Thymus (tissue), 11 donors: ENCODE measurements at regions not wholly inside any gene's neighbourhood (a gene's known extent, or its start where the extent isn't known, plus 50 kb on each side); places are given as distances from the start of the nearest gene placed in this dataset.

Experiments
- DNase-seq, 9 donors: peaks; one replicate each; pipeline ENCODE4 v3.0.0-alpha.2; 2013; ENCODE audit warnings: low spot score in 9 of 9, low read depth in 6 of 9, missing footprints in 1 of 9
- H3K27ac ChIP-seq, 2 donors: one replicate each; pipeline ENCODE4 v1.5.1; 2013; ENCODE audit warnings: control low read depth in 1 of 2, low read depth in 1 of 2, low read length in 1 of 2, mild to moderate bottlenecking in 1 of 2, moderate library complexity in 1 of 2
- H3K27me3 ChIP-seq, 2 donors: one replicate each; pipeline ENCODE4 v1.5.1; 2013; ENCODE audit warnings: low read length in 1 of 2; ENCODE audit not compliant: control insufficient read depth in 2 of 2, insufficient read depth in 1 of 2
- H3K36me3 ChIP-seq, 2 donors: one replicate each; pipeline ENCODE4 v1.5.1; 2013; ENCODE audit warnings: low read length in 1 of 2, mild to moderate bottlenecking in 1 of 2, moderate library complexity in 1 of 2; ENCODE audit not compliant: control insufficient read depth in 2 of 2, insufficient read depth in 2 of 2
- H3K4me1 ChIP-seq, 2 donors: one replicate each; pipeline ENCODE4 v1.5.1; 2013; ENCODE audit warnings: low read length in 2 of 2; ENCODE audit not compliant: control insufficient read depth in 2 of 2, insufficient read depth in 2 of 2
- H3K4me3 ChIP-seq, 2 donors: one replicate each; pipeline ENCODE4 v1.5.1; 2013; ENCODE audit warnings: low read length in 2 of 2, control low read depth in 1 of 2, mild to moderate bottlenecking in 1 of 2
- H3K9me3 ChIP-seq, 2 donors: one replicate each; pipeline ENCODE4 v1.5.1; 2013; ENCODE audit warnings: low read length in 1 of 2, mild to moderate bottlenecking in 1 of 2; ENCODE audit not compliant: control insufficient read depth in 2 of 2, insufficient read depth in 1 of 2
- WGBS: extraction: QIAGEN DNeasy Blood & Tissue Kit; methylation state at CpG from one replicate; pipeline ENCODE4 v1.1.7; 2013; 5-methylcytosine and 5-hydroxymethylcytosine counted together
- donor health status: healthy.

DNA sequence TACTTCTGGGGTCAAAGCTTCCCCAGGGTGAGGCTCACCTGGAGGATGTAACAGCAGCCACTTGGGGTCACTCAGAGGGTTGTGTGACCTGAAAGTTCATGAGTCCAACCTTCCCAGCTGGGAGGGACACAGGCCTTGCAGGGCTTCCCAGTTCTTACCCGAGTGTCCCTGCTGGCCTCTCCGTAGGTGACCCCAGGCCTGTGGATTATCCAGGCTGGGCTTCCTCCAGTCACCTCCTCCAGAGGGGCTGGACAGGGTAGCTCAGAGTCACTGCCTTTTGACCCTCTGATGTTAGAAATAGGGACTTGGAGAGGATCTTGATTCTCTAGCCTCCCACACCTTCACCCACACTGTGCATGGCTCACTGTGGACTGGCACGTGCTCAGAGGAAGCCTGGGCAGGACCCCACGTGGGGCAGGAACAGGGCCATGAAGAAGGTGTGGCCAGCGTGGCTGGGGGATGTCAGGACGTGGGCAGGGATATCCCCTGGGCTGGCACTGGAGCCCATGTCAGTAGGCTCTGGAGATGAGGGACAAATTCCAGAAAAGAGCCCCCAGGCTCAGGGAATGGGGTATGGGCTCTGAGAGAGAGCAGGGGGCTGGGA, 131.8 kb downstream of the ACTL8 start:
- WGBS: 62% methylated on average over 6 of the region's 6 CpGs
- Histone ChIP-seq H3K27me3 (no peaks in the 10 kb centered on the region), H3K9me3 (no peaks in the 10 kb centered on the region), H3K4me1 (no peaks in the 10 kb centered on the region), H3K27ac (no peak overlapping the region), H3K4me3 (no peak overlapping the region), H3K36me3 (no peaks in the 10 kb centered on the region)
- DNase-seq: no peak

- no peak overlapping the region for H3K27ac ChIP-seq
- no peaks in the 10 kb centered on the region for H3K4me1 ChIP-seq
- 73% methylated on average over 17 of the region's 17 CpGs for WGBS
- DNase-seq: no peak
- no peaks in the 10 kb centered on the region for H3K9me3 ChIP-seq
- H3K4me3 ChIP-seq: no peak overlapping the region
- H3K36me3 ChIP-seq: no peaks in the 10 kb centered on the region
- H3K27me3 ChIP-seq: no peaks in the 10 kb centered on the region
These were observed 132.7 kb downstream of the ACTL8 start for GRCh38 chr1:17887661-17888371.

- Histone ChIP-seq H3K4me1 (no peaks in the 10 kb centered on the region), H3K4me3 (no peak overlapping the region), H3K36me3 (no peaks in the 10 kb centered on the region), H3K27ac (no peak overlapping the region), H3K9me3 (no peaks in the 10 kb centered on the region), H3K27me3 (no peaks in the 10 kb centered on the region)
- no peak for DNase-seq
- WGBS: 63% methylated on average over 23 of the region's 23 CpGs
These were observed 135.1 kb downstream of the ACTL8 start for GRCh38 chr1:17890056-17890814.

DNA sequence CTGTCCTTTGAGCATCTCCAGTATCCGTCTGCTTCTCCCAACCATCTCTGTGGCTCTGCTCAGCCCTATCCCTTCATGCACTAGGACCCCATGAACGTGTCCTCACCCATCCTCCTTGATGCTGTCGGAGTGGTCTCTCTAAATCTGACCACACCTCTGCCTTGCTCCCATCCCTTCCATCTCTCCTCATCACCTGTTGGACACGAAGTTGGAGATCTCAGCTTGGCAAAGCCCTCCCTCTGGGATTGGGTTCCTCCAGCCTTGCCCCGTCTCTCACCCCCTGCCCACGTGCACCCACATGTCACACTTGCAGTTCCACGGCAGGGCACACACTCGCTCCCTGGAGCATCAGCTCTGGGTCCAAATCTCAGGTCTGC, 135.7 kb downstream of the ACTL8 start:
- no peak overlapping the region for H3K4me3 ChIP-seq
- H3K27me3 ChIP-seq: no peaks in the 10 kb centered on the region
- H3K27ac ChIP-seq: no peak overlapping the region
- H3K4me1 ChIP-seq: no peaks in the 10 kb centered on the region
- H3K36me3 ChIP-seq: no peaks in the 10 kb centered on the region
- WGBS: 83% methylated on average over 8 of the region's 8 CpGs
- DNase-seq: no peak
- H3K9me3 ChIP-seq: no peaks in the 10 kb centered on the region

GRCh38 chr1:17891205-17892110, 136.3 kb downstream of the ACTL8 start:
- no peaks in the 10 kb centered on the region for H3K9me3 ChIP-seq
- H3K4me3 ChIP-seq: no peak overlapping the region
- no peaks in the 10 kb centered on the region for H3K27me3 ChIP-seq
- no peak for DNase-seq
- no peaks in the 10 kb centered on the region for H3K36me3 ChIP-seq
- 85% methylated on average over 9 of the region's 9 CpGs for WGBS
- no peak overlapping the region for H3K27ac ChIP-seq
- no peaks in the 10 kb centered on the region for H3K4me1 ChIP-seq

GRCh38 chr1:17892225-17892624, 137.1 kb downstream of the ACTL8 start:
- WGBS: 82% methylated on average over 8 of the region's 8 CpGs
- H3K27ac ChIP-seq: no peak overlapping the region
- DNase-seq: no peak
- no peaks in the 10 kb centered on the region for H3K9me3 ChIP-seq
- no peaks in the 10 kb centered on the region for H3K4me1 ChIP-seq
- H3K36me3 ChIP-seq: no peaks in the 10 kb centered on the region
- H3K4me3 ChIP-seq: no peak overlapping the region
- H3K27me3 ChIP-seq: no peaks in the 10 kb centered on the region

DNA sequence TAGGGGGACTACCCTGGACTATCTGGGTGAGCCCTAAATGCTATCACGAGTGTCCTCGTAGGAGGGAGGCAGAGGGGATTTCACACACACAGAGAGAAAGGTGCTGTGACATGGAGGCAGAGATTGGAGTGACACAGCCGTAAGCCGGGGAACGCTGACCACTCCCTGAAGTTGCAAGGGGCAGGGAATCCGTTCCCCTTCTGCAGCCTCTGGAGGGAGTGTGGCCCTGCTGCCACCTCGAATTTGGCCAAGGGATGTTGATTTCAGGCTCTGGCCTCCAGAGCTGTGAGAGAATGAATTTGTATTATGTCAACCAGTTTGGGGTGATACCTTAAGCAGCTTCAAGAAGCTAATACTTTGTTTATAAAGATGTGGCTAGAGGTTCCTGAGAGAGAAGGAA, 137.7 kb downstream of the ACTL8 start:
- 49% methylated on average over 7 of the region's 7 CpGs for WGBS
- H3K27ac ChIP-seq: no peak overlapping the region
- H3K27me3 ChIP-seq: no peaks in the 10 kb centered on the region
- H3K9me3 ChIP-seq: no peaks in the 10 kb centered on the region
- DNase-seq: no peak
- H3K4me3 ChIP-seq: no peak overlapping the region
- H3K4me1 ChIP-seq: no peaks in the 10 kb centered on the region
- no peaks in the 10 kb centered on the region for H3K36me3 ChIP-seq

DNA sequence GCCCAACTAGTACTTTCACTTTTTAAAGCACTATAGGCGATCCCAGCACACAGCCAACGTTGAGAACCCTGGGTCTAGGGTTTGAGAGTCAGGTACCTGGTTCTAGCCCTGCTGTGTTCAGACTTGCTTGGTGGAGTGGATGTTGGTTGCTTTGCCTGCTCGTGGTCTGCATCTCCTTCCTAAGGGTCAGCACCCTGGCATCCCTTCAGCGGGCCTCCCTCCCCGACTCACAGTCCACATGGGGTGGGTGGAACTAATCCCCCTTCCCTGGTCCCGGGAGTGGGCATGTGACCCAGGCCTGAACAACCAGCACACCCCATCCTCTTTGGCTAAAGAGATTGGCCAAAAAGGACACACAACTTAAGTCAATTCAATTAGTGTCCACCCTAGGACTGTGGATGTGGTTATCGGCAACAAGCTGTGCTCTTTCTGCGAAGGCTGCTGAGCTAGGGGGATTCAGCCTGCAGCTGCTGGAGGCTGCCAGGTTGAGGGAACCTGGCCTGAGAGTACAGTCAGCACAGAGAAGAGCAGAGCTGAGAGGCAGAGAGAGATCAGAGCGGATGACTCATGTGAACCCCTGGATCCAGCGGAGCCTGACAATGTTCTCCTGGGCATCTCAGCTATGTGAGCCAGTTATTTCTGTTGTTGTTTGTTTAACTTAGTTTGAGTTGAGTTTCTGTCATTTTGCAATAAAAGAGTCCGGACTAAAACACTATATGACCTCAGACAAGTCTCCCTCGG, 138.9 kb downstream of the ACTL8 start:
- Histone ChIP-seq H3K4me1 (no peaks in the 10 kb centered on the region), H3K36me3 (no peaks in the 10 kb centered on the region), H3K9me3 (no peaks in the 10 kb centered on the region), H3K27ac (no peak overlapping the region), H3K4me3 (no peak overlapping the region), H3K27me3 (no peaks in the 10 kb centered on the region)
- no peak for DNase-seq
- WGBS: 80% methylated on average over 12 of the region's 12 CpGs
